ENCODE measurements at regions not wholly inside any gene's neighbourhood (a gene's known extent, or its start where the extent isn't known, plus 50 kb on each side); places are given as distances from the start of the nearest gene placed in this dataset.
A peak's percentile ranks its signal among the peaks of the same experiment; 100 is the strongest.

DNA sequence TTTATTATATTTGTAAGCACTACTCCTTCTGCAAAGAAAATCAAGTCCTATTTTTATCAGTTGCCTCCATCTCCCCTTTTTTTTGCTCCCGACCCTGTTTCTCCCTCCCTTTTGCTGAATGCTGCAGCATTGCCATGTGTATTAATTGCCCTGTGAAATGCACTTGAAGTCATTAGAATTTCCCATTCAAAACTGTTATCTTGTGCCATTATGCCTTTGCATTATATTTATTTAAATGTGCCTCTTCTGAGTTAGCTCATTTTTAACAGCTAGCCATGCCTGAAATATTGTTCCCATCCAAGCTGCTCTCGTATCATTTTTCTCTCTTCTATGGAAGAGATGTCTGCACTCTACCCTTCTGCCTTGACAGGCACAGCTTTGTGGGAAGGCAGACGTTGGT, 404.0 kb upstream of the PLXNA2 start:
- TF ChIP-seq PAX5 (IDR thresholded peaks at IDR 0.05; ENCODE audit: insufficient read depth, low read length, severe bottlenecking) (no peak), SPI1 (IDR thresholded peaks at IDR 0.05; ENCODE audit: low read depth, low read length) (no peak), POLR2A (IDR thresholded peaks at IDR 0.05; ENCODE audit: low read depth, low read length) (no peak), TAF1 (IDR thresholded peaks at IDR 0.05; ENCODE audit: low read depth, low read length) (no peak), POLR2AphosphoS5 (IDR thresholded peaks at IDR 0.05; ENCODE audit: low read depth, low read length) (no peak), POU2F2 (IDR thresholded peaks at IDR 0.05; ENCODE audit: low read depth, low read length) (no peak)
- FAIRE-seq (no peak), DNase-seq (ENCODE audit: insufficient read length, low spot score) (no peak)

GRCh38 chr1:208652296-208653160, 408.3 kb upstream of the PLXNA2 start:
- DNase-seq (ENCODE audit: insufficient read length, low spot score), result peak; percentile 35
- peak; percentile 85 for FAIRE-seq
- TF ChIP-seq TAF1 (IDR thresholded peaks at IDR 0.05; ENCODE audit: low read depth, low read length) (no peak), POLR2AphosphoS5 (IDR thresholded peaks at IDR 0.05; ENCODE audit: low read depth, low read length) (no peak), SPI1 (IDR thresholded peaks at IDR 0.05; ENCODE audit: low read depth, low read length) (no peak), POU2F2 (IDR thresholded peaks at IDR 0.05; ENCODE audit: low read depth, low read length) (no peak), POLR2A (IDR thresholded peaks at IDR 0.05; ENCODE audit: low read depth, low read length) (no peak), PAX5 (IDR thresholded peaks at IDR 0.05; ENCODE audit: insufficient read depth, low read length, severe bottlenecking) (no peak)

- no peak for DNase-seq (ENCODE audit: insufficient read length, low spot score)
- TF ChIP-seq POLR2AphosphoS5 (IDR thresholded peaks at IDR 0.05; ENCODE audit: low read depth, low read length) (no peak), TAF1 (IDR thresholded peaks at IDR 0.05; ENCODE audit: low read depth, low read length) (no peak), POU2F2 (IDR thresholded peaks at IDR 0.05; ENCODE audit: low read depth, low read length) (no peak)
- no peak for FAIRE-seq
These were observed 409.2 kb upstream of the PLXNA2 start for GRCh38 chr1:208653426-208653825.

DNA sequence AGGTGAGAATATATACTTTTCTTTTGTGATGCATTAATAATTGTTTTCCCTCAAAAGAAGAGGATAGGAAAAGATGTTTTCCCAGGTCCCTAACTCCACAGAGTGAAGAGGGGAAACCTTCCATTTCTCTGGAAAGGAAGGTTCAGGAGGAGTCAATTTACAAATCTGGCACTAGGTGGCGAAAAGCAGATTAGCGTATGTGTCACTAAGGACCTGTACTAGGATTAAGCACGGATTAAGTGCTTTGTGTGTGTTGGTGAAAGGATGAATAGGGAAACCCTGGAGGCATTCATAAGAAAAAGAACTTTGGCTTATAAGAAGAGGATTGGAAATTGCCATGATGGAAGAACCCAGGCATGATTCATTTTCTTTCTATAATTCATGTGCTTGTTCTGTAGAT, 410.1 kb upstream of the PLXNA2 start:
- FAIRE-seq (peak; percentile 66), DNase-seq (ENCODE audit: insufficient read length, low spot score) (no peak)
- no peak for TF ChIP-seq POLR2AphosphoS5 (IDR thresholded peaks at IDR 0.05; ENCODE audit: low read depth, low read length)
- TF ChIP-seq TAF1 (IDR thresholded peaks at IDR 0.05; ENCODE audit: low read depth, low read length), result no peak
- TF ChIP-seq POU2F2 (IDR thresholded peaks at IDR 0.05; ENCODE audit: low read depth, low read length), result no peak
- TF ChIP-seq POLR2A (IDR thresholded peaks at IDR 0.05; ENCODE audit: low read depth, low read length), result no peak
- no peak for TF ChIP-seq SPI1 (IDR thresholded peaks at IDR 0.05; ENCODE audit: low read depth, low read length)
- no peak for TF ChIP-seq PAX5 (IDR thresholded peaks at IDR 0.05; ENCODE audit: insufficient read depth, low read length, severe bottlenecking)

DNA sequence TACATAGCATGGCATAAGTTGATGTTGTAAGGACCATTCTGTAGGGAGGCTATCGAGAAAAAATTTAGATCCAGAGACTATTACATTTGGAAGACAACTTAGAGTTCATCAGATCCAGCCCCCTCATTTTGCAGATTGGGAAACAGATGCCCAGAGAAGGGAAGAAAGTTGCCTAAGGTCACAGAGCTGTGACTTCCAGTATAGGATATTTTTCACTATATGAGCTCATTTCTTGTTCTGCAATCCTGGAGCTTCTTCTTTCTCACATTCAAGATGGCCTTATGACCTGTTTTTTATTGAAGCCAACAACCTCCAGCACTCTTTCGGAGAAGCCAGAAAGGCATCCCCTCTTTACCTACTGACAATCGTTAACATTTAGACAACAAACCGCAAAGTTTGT, 421.8 kb upstream of the PLXNA2 start:
- no peak for TF ChIP-seq PAX5 (IDR thresholded peaks at IDR 0.05; ENCODE audit: insufficient read depth, low read length, severe bottlenecking)
- no peak for TF ChIP-seq TAF1 (IDR thresholded peaks at IDR 0.05; ENCODE audit: low read depth, low read length)
- TF ChIP-seq SPI1 (IDR thresholded peaks at IDR 0.05; ENCODE audit: low read depth, low read length), result no peak
- TF ChIP-seq POLR2A (IDR thresholded peaks at IDR 0.05; ENCODE audit: low read depth, low read length), result no peak
- TF ChIP-seq POLR2AphosphoS5 (IDR thresholded peaks at IDR 0.05; ENCODE audit: low read depth, low read length), result no peak
- no peak for TF ChIP-seq POU2F2 (IDR thresholded peaks at IDR 0.05; ENCODE audit: low read depth, low read length)
- FAIRE-seq, result no peak
- no peak for DNase-seq (ENCODE audit: insufficient read length, low spot score)

GRCh38 chr1:208668991-208669390, 424.8 kb upstream of the PLXNA2 start:
- FAIRE-seq (no peak), DNase-seq (ENCODE audit: insufficient read length, low spot score) (no peak)
- TF ChIP-seq PAX5 (IDR thresholded peaks at IDR 0.05; ENCODE audit: insufficient read depth, low read length, severe bottlenecking) (no peak), POU2F2 (IDR thresholded peaks at IDR 0.05; ENCODE audit: low read depth, low read length) (no peak), POLR2A (IDR thresholded peaks at IDR 0.05; ENCODE audit: low read depth, low read length) (no peak), TAF1 (IDR thresholded peaks at IDR 0.05; ENCODE audit: low read depth, low read length) (no peak), POLR2AphosphoS5 (IDR thresholded peaks at IDR 0.05; ENCODE audit: low read depth, low read length) (no peak), SPI1 (IDR thresholded peaks at IDR 0.05; ENCODE audit: low read depth, low read length) (no peak)

- TF ChIP-seq POLR2A (IDR thresholded peaks at IDR 0.05; ENCODE audit: low read depth, low read length) (no peak), SPI1 (IDR thresholded peaks at IDR 0.05; ENCODE audit: low read depth, low read length) (no peak), TAF1 (IDR thresholded peaks at IDR 0.05; ENCODE audit: low read depth, low read length) (no peak), POU2F2 (IDR thresholded peaks at IDR 0.05; ENCODE audit: low read depth, low read length) (no peak), PAX5 (IDR thresholded peaks at IDR 0.05; ENCODE audit: insufficient read depth, low read length, severe bottlenecking) (no peak), POLR2AphosphoS5 (IDR thresholded peaks at IDR 0.05; ENCODE audit: low read depth, low read length) (no peak)
- DNase-seq (ENCODE audit: insufficient read length, low spot score) (no peak), FAIRE-seq (no peak)
These were observed 426.6 kb upstream of the PLXNA2 start for GRCh38 chr1:208670778-208671177.

DNA sequence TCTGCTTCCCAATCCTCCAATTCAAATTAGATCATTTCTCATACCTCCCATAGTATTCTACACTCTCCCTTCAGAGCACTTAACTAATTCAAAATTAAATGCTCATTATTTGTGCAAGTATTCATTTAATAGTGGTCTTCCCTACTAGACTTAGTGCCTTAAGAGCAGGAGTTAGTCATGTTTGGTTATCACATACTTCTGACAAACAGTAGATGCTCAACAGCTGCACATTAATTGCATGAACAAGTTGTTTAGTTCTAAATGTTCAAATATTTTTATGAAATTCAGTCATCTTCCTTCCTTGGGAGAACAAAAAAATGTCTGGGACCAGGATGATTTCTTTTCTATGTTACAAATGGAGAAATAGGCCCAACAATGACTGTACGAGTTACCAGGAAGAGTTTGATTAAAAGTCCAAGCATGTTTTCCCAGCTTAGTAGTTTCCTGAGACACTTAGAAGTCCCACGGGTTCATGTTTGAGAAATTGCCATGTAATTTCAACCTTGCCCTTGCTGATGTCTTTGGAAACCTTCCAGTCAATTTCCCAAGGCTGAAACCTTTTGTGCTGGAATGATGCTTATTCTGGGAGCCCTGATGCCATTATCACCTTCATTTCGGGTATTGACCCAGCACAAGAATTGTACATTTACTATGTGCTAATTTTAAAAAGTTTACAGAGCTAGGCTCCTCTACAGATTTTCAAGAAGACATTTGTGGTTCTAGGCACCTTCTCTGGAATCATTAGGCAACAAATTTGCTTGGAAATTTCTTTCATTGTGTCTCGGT, 437.9 kb upstream of the PLXNA2 start:
- DNase-seq (ENCODE audit: insufficient read length, low spot score), result no peak
- no peak for TF ChIP-seq POLR2AphosphoS5 (IDR thresholded peaks at IDR 0.05; ENCODE audit: low read depth, low read length)
- TF ChIP-seq POLR2A (IDR thresholded peaks at IDR 0.05; ENCODE audit: low read depth, low read length), result no peak
- TF ChIP-seq SPI1 (IDR thresholded peaks at IDR 0.05; ENCODE audit: low read depth, low read length), result no peak
- TF ChIP-seq PAX5 (IDR thresholded peaks at IDR 0.05; ENCODE audit: insufficient read depth, low read length, severe bottlenecking), result no peak
- TF ChIP-seq TAF1 (IDR thresholded peaks at IDR 0.05; ENCODE audit: low read depth, low read length), result no peak
- no peak for TF ChIP-seq POU2F2 (IDR thresholded peaks at IDR 0.05; ENCODE audit: low read depth, low read length)
- FAIRE-seq, result no peak

GRCh38 chr1:208682664-208683013, 438.5 kb upstream of the PLXNA2 start:
- FAIRE-seq (no peak), DNase-seq (ENCODE audit: insufficient read length, low spot score) (no peak)
- TF ChIP-seq SPI1 (IDR thresholded peaks at IDR 0.05; ENCODE audit: low read depth, low read length) (no peak), POLR2AphosphoS5 (IDR thresholded peaks at IDR 0.05; ENCODE audit: low read depth, low read length) (no peak), PAX5 (IDR thresholded peaks at IDR 0.05; ENCODE audit: insufficient read depth, low read length, severe bottlenecking) (no peak)

Data from GM12891 (cell line).